ENCODE measurements at regions not wholly inside any gene's neighbourhood (a gene's known extent, or its start where the extent isn't known, plus 50 kb on each side); places are given as distances from the start of the nearest gene placed in this dataset.
"Not testable (repeated sequence)": the region's sequence is repeated elsewhere in the genome, so short reads cannot be mapped to it uniquely, and the experiment has no call there.

GRCh38 chr4:159804592-159804991 is 701.7 kb downstream of the RAPGEF2 start:
- not testable (repeated sequence) for TF ChIP-seq POLR2A, CTCF (IDR thresholded peaks at IDR 0.05)

Data from ovary (tissue), 3 donors.